Activated CD4-positive, alpha-beta T cell treated with anti-CD3 and anti-CD28 coated beads, Interleukin-2, amount 50 U/mL, for 16 hours (primary cell): ENCODE measurements at regions not wholly inside any gene's neighbourhood (a gene's known extent, or its start where the extent isn't known, plus 50 kb on each side); places are given as distances from the start of the nearest gene placed in this dataset.
A peak's percentile ranks its signal among the peaks of the same experiment; 100 is the strongest.
"Not testable (repeated sequence)": the region's sequence is repeated elsewhere in the genome, so short reads cannot be mapped to it uniquely, and the experiment has no call there.

Experiments used
- DNase-seq: peaks from one replicate; pipeline ENCODE4 v3.0.0-alpha.2; 2020

GRCh38 chr2:62325398-62325797, 129.5 kb downstream of the B3GNT2 start:
- no peak for DNase-seq

GRCh38 chr2:62321380-62322289, 125.7 kb downstream of the B3GNT2 start:
- DNase-seq: no peak

GRCh38 chr2:62320657-62321357, 124.9 kb downstream of the B3GNT2 start:
- no peak for DNase-seq

GRCh38 chr2:62320137-62320536, 124.2 kb downstream of the B3GNT2 start:
- not testable (repeated sequence) for DNase-seq

GRCh38 chr2:62319070-62319469, 123.2 kb downstream of the B3GNT2 start:
- no peak for DNase-seq

GRCh38 chr2:62315476-62315875, 119.6 kb downstream of the B3GNT2 start:
- no peak for DNase-seq

- DNase-seq: no peak
Measured at GRCh38 chr2:62314291-62314690, 118.4 kb downstream of the B3GNT2 start.

- DNase-seq: peak; percentile 33
Measured at GRCh38 chr2:62313449-62314227, 117.7 kb downstream of the B3GNT2 start.

- DNase-seq: peak; percentile 73
Measured at GRCh38 chr2:62309465-62310091, 113.7 kb downstream of the B3GNT2 start.

- no peak for DNase-seq
Measured at GRCh38 chr2:62309081-62309464, 113.2 kb downstream of the B3GNT2 start.

- DNase-seq: no peak
Measured at GRCh38 chr2:62307469-62308389, 111.8 kb downstream of the B3GNT2 start.

GRCh38 chr2:62306751-62307468, 111.0 kb downstream of the B3GNT2 start:
- peak; percentile 82 for DNase-seq

GRCh38 chr2:62305421-62306176, 109.7 kb downstream of the B3GNT2 start:
- DNase-seq: peak; percentile 70

GRCh38 chr2:62304429-62305417, 108.8 kb downstream of the B3GNT2 start:
- DNase-seq: peak; percentile 71

GRCh38 chr2:62303788-62304187, 107.9 kb downstream of the B3GNT2 start:
- DNase-seq: no peak

GRCh38 chr2:62302631-62303435, 106.9 kb downstream of the B3GNT2 start:
- peak; percentile 38 for DNase-seq

GRCh38 chr2:62300925-62301324, 105.0 kb downstream of the B3GNT2 start:
- no peak for DNase-seq

GRCh38 chr2:62297624-62298010, 101.7 kb downstream of the B3GNT2 start:
- DNase-seq: no peak
